Activated naive CD4-positive, alpha-beta T cell (primary cell): ENCODE measurements at regions not wholly inside any gene's neighbourhood (a gene's known extent, or its start where the extent isn't known, plus 50 kb on each side); places are given as distances from the start of the nearest gene placed in this dataset.
"Not testable (repeated sequence)": the region's sequence is repeated elsewhere in the genome, so short reads cannot be mapped to it uniquely, and the experiment has no call there.

Source experiments
- DNase-seq, 4 experiments: peaks; one replicate each; lab custom pipeline; 2025; lab: John Stamatoyannopoulos, UW

GRCh38 chr6:95660544-95660943 is 83.2 kb downstream of the MANEA start:
- DNase-seq, result no peak

GRCh38 chr6:95670011-95670463 is 92.7 kb downstream of the MANEA start:
- DNase-seq, result no peak

- no peak for DNase-seq
Measured at GRCh38 chr6:95676011-95676628, 98.8 kb downstream of the MANEA start.

- DNase-seq, result no peak
Measured at GRCh38 chr6:95679981-95680380, 102.6 kb downstream of the MANEA start.

DNA sequence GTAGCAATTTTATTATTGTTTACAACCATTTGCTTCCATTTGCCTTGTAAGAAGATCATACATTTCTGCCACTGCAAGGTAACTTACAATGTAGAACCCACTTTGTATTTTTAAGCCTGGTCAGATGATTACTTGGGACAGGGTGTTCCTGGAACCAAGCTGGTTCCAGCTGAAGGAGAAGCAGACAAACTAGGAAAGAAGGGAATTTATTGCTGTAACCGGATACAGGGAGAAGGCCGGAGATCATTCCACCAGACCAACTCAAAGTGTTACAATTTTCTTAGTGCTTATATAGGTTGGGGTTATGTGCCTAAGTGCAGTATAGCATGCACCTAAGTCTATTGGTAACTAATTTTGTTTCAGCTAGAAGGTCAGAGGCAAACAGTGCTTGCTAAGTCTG is 104.4 kb downstream of the MANEA start:
- no peak for DNase-seq

DNA sequence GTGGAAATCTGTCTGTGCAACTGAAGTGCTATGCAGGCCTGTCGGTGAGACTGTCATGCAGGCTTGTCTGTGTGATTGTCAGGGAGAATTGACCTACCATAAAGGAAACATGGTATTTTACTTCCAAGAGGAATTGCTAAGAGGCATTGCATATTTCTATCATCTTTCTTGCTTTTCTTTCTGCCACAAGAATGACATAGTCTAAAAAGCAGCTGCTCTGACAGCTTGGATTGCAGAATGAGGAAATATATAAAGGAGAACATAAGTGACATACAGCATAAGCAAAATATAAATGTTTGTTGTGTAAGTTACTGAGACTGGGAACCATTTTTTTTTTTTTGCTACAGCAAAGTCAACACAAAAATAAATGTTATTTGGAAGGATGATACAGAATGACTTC is 105.1 kb downstream of the MANEA start:
- DNase-seq, result no peak

GRCh38 chr6:95685822-95686221 is 108.5 kb downstream of the MANEA start:
- DNase-seq, result no peak

- no peak for DNase-seq
Measured at GRCh38 chr6:95686272-95686671, 108.9 kb downstream of the MANEA start.

- no peak for DNase-seq
Measured at GRCh38 chr6:95686895-95687294, 109.6 kb downstream of the MANEA start.

DNA sequence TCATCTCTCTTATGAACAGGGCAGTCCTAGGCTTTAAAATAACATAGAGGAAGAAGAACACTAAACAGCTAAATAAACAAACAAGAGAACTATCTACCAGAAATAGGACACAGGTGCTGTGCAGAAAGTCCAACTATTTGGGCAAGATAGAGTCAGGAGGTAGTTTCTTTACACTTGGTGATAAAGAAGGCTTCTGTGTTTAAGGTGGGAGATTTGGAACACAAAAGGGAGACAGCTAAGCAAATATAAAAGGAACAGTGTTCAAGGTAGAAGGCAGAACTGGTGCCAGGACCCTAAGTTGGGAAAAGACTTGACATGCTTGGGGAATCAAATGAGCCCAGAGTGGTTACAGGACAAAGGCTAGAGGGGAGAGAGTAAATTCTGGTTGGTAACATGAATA is 110.5 kb downstream of the MANEA start:
- DNase-seq, result no peak

- DNase-seq, result no peak
Measured at GRCh38 chr6:95690328-95690727, 113.0 kb downstream of the MANEA start.

GRCh38 chr6:95693108-95693507 is 115.8 kb downstream of the MANEA start:
- DNase-seq, result no peak

- no peak for DNase-seq
Measured at GRCh38 chr6:95698271-95698670, 120.9 kb downstream of the MANEA start.

DNA sequence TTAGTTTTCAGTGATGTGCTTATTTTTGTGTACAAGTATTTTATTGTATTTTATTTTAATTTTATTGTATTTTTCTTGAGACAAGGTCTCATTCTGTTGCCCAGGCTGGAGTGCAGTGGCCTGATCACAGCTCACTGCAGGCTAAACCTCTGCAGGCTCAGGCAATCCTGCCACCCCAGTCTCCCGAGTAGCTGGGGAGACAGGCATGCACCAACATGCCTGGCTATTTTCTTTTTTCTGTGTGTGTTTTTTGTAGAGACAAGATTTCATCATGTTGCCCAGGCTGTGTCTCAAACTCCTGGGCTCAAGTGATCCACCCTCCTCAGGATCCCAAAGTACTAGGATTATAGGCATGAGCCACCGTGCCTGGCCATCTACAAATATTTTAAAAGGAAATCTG is 146.3 kb downstream of the MANEA start:
- no peak for DNase-seq

DNA sequence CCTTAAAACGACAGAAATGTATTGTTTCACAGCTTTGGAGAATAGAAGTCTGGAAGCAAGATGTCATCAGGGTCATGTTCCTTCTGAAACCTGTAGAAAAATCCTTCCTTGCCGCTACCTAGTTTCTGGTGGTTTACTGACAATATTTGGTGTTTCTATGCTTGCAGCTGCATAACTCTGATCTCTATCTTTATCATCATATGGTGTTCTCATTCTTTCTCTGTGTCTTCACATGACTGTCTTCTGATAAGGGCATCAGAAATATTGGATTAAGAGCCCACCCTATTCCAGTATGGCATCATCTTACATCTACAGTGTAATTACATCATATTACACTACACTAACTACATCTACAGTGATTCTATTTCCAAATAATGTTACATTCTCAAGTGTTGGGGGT is 148.0 kb downstream of the MANEA start:
- no peak for DNase-seq

DNA sequence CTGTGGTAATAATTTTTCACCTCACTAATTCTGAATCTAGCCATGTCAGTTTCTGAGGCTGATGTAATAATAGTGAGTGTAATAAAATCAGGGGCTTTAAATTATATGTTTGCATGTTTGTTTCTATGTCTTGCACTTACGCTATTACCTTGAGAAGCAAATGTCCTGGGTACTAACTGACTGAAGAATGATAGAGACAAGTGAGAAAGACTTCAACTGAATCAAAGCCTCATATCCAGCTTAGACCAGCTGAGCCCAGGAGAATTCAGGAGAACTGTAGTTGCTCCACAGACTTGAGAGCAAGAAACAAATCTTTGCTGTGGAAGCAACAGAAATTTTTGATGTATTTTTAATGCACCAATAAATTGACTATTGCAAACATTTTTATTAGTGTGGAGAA is 162.8 kb downstream of the MANEA start:
- DNase-seq, result no peak

DNA sequence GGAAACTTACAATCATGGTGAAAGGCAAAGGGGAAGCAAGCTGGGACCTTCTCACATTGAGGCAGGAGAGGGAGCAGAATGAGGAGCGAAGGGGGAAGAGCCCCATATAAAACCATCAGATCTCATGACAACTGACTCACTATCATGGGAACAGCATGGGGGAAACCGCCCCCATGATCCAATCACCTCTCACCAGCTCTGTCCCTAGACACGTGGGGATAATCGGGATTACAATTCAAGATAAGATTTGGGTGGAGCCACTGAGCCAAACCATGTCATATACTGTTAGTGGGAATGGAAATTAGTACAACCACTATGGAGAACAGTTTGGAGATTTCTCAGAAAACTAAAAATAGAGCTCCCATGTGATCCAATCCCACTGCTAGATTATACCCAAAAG is 163.7 kb downstream of the MANEA start:
- no peak for DNase-seq

DNA sequence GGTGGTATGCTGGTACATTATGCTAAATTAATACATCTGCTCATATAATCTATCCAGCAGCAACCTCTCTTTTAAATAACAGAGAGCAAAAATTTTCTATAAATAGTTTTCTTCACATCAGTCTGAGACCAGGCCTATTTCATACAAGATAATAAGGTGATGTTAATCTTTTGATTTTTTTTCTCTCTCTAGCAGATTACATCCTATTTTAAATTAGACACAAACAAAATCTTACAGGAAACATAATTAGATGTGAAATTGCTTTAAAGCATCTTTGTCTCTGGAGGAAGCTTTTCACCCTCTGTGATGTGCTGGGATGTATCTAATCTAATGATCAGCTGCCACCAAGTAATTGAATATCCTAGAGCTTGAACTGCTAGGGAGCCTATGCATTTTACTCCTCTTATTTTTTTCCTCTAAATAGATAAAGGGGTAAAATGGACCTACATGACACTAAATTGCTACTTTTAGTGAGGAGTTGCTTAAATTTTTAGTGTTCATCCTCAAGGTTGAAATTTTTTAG is 165.5 kb downstream of the MANEA start:
- no peak for DNase-seq

GRCh38 chr6:95743591-95743990 is 166.3 kb downstream of the MANEA start:
- no peak for DNase-seq

DNA sequence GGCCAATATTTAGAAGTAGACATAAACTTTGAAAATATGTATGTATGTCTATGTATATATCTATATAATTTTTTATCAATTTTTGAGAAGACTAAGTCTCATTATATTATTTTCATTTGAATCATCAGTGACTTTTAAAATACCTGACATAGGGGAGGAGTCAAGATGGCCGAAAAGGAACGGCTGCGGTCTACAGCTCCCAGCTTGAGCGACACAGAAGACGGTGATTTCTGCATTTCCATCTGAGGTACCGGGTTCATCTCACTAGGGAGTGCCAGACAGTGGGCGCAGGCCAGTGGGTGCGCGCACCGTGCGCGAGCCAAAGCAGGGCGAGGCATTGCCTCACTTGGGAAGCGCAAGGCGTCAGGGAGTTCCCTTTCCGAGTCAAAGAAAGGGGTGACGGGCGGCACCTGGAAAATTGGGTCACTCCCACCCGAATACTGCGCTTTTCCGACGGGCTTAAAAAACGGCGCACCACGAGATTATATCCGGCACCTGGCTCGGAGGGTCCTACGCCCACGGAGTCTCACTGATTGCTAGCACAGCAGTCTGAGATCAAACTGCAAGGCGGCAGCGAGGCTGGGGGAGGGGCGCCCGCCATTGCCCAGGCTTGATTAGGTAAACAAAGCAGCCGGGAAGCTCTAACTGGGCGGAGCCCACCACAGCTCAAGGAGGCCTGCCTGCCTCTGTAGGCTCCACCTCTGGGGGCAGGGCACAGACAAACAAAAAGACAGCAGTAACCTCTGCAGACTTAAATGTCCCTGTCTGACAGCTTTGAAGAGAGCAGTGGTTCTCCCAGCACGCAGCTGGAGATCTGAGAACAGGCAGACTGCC is 181.1 kb downstream of the MANEA start:
- DNase-seq, result not testable (repeated sequence)

DNA sequence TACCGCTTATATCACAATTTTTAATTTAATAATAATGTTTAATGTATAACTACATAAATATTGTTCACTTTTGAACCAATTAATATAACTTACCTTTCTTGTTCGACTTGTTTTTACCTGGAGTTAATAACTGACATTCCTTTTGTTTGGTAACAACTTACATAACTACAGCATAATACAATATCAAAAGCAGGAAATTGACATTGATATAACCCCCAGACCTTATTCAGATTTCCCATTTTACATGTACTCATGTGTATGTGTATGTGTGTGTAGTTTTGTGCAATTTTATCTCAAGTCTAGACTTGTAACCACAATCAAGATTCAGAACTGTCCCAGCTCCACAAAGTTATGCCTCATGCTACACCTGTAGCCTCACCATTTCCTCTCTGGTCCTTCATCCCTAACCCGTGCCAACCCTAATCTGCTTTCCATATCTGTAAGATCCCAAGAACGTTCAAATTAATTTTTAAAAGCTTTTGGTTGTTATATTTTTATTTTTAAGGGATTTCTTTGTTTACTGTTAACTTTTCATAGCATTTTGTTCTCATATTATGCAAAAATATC is 190.6 kb downstream of the MANEA start:
- no peak for DNase-seq

- DNase-seq, result no peak
Measured at GRCh38 chr6:95768539-95768938, 191.2 kb downstream of the MANEA start.

- no peak for DNase-seq
Measured at GRCh38 chr6:95777338-95777737, 200.0 kb downstream of the MANEA start.
